CD4-positive, alpha-beta T cell treated with Interleukin-15 for 4 hours (primary cell): ENCODE measurements at regions not wholly inside any gene's neighbourhood (a gene's known extent, or its start where the extent isn't known, plus 50 kb on each side); places are given as distances from the start of the nearest gene placed in this dataset.
"Not testable (repeated sequence)": the region's sequence is repeated elsewhere in the genome, so short reads cannot be mapped to it uniquely, and the experiment has no call there.

Source experiments
- DNase-seq: peaks from one replicate; pipeline ENCODE4 v3.0.0-alpha.2; 2020; ENCODE audit warnings: low spot score

- no peak for DNase-seq
Observed at GRCh38 chr6:103042336-103042735, 1648.8 kb downstream of the GRIK2 start.

- DNase-seq = no peak
Observed at GRCh38 chr6:103036846-103037245, 1643.3 kb downstream of the GRIK2 start.

- DNase-seq = no peak
Observed at GRCh38 chr6:103027271-103027931, 1633.9 kb downstream of the GRIK2 start.

GRCh38 chr6:103018426-103018825 is 1624.9 kb downstream of the GRIK2 start:
- DNase-seq = no peak

GRCh38 chr6:103017878-103018277 is 1624.4 kb downstream of the GRIK2 start:
- DNase-seq = no peak

GRCh38 chr6:103011605-103012004 is 1618.1 kb downstream of the GRIK2 start:
- no peak for DNase-seq

- DNase-seq = no peak
Observed at GRCh38 chr6:103002282-103002681, 1608.8 kb downstream of the GRIK2 start.

- no peak for DNase-seq
Observed at GRCh38 chr6:103001724-103002123, 1608.2 kb downstream of the GRIK2 start.

GRCh38 chr6:103000688-103001087 is 1607.2 kb downstream of the GRIK2 start:
- no peak for DNase-seq

GRCh38 chr6:102995491-102995890 is 1602.0 kb downstream of the GRIK2 start:
- no peak for DNase-seq

- no peak for DNase-seq
Observed at GRCh38 chr6:102994866-102995265, 1601.4 kb downstream of the GRIK2 start.

- no peak for DNase-seq
Observed at GRCh38 chr6:102986086-102986485, 1592.6 kb downstream of the GRIK2 start.

DNA sequence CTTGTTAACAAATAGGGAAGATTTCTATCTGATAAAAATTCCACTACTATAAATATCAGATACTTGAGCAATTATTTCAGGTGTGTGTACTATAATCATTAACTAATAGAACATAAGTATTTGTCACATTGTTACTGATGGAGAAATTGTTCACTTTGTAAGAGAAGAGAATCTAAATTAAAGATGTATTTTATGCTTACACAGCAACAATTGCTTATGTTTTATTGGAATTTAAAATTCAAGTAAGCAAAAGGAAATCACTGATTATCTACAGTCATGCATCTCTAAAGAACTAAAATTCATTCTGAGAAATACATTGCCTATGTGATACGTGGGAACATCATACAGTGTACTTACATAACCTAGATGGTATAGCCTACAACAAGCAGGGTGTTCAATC is 1590.8 kb downstream of the GRIK2 start:
- no peak for DNase-seq

- no peak for DNase-seq
Observed at GRCh38 chr6:102981490-102982015, 1588.0 kb downstream of the GRIK2 start.

DNA sequence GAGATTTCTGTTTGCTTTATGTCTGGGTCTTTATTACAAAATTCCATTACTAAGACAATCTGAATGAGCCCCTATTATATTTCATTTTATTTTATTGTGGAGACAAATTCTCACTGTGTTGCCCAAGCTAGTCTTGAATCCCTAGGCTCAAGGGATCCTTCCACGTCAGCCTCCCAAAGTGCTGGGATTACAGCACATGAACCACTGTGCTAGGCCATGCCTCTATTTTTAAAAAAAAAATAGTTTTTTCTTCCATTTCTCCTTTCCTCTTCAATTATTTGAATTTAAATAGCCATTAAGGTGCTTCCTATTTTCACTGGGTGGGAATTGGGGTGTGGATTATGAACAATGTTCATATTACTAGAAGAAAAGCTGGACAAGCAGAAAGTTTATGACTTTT is 1587.4 kb downstream of the GRIK2 start:
- DNase-seq = no peak

DNA sequence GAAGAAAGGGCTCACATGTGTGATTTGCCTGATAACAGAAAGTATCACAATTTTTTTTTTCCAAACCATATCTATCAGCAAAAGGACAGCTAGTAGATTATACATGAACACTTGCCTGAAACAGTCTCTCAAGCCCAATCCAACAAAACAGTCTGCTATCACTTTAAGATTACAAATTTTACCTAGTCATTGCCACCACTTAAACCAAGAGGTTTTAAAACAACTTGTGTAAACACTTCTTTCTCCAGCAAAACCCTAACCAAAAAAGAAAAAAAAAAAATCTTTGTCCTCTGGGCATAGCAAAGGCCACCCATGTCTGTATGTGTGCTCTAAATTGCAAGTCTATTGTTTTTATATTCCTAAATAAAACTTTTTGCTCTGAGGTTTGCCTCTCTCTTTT is 1568.4 kb downstream of the GRIK2 start:
- DNase-seq = no peak

DNA sequence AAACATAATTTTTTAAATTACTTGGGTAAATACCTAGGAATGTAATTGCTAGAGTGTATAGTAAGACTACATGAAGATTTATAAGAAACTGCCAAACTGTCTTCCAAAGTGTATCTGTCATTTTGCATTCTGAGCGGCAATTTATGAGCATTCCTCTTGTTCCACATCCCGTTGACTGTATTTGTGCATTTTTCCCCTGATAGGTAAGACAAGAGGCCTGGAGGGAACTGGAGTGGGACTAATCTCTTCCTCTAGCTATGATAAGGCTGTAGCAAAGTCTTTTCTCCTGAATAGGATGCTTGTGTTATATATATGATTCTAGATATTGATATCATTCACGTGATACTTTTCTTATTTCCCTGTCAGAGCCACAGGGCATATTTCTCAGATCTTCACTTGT is 1557.5 kb downstream of the GRIK2 start:
- DNase-seq = no peak

DNA sequence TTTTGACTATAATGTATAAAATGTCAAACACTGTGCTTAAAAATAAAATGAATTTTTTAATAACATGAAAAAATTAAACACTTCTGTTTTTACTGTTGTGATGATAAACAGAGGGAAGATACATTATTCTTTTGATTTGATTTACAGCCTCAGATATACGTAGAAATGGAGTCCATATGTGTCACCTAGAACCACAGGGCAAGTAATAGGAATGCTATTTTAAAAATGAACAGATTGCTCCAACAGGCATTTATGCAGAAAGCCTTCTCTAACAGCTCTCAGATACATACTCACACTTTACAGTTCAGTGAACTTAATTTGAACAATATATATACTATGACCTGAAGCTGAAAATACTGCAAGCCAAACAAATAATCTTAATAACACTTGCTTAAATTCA is 1551.0 kb downstream of the GRIK2 start:
- DNase-seq = no peak

GRCh38 chr6:102942206-102942605 is 1548.7 kb downstream of the GRIK2 start:
- no peak for DNase-seq

- no peak for DNase-seq
Observed at GRCh38 chr6:102936959-102937358, 1543.5 kb downstream of the GRIK2 start.

- DNase-seq = no peak
Observed at GRCh38 chr6:102928109-102928508, 1534.6 kb downstream of the GRIK2 start.

DNA sequence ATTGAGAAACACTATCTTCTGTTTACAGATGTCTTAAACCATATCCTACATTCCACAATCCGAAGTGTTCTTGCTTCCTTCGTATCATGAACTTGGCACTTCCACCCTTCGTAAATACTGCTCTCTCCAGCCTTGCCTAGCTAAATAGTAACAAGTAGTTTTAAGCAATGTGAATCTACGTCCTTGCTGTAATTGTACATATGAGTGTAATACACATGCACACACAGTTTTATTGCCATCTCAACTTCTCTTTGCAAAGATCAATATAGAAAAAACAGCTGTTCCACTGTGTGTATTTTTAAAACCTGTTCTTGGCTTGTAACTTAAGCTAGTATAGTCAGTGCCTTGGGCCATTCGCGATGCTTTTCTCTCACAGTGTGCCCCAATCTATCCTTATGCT is 1524.7 kb downstream of the GRIK2 start:
- no peak for DNase-seq

DNA sequence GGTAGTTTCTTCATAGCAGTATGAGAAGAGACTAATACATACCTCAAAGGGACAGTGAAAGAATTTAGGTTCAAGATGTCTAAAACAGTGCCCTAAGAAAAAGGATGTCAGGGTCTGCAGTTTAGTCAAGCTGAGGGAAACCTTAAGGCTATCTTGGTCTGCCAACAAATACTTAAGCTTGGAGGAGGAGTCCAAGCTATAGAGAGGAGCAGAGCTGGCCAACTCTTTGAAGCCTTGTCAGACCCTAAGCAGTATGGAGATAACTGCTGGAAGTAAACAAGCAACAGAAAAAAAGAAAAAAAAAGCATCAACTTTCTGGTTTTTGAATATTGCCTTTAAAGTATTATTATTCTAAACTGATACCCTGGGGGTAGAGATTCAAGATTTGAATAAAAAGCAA is 1518.1 kb downstream of the GRIK2 start:
- no peak for DNase-seq

GRCh38 chr6:102910701-102911139 is 1517.2 kb downstream of the GRIK2 start:
- DNase-seq = not testable (repeated sequence)
